CD4-positive, alpha-beta T cell (primary cell): ENCODE measurements at regions not wholly inside any gene's neighbourhood (a gene's known extent, or its start where the extent isn't known, plus 50 kb on each side); places are given as distances from the start of the nearest gene placed in this dataset.

ENCODE experiments used
- ATAC-seq: fragments of 200-7000 bp; cut with Tn5 transposase; one replicate; pipeline ENCODE4 v1.10.0; 2022; ENCODE audit warnings: mild to moderate bottlenecking; ENCODE audit not compliant: poor library complexity
- CTCF ChIA-PET: fragments of 350-600 bp; sonication (Branson Sonifier 250); formaldehyde crosslinking; loops from one replicate; lab custom pipeline; 2021; ENCODE audit warnings: antibody characterized with exemption, inconsistent platforms; lab: Charles Lee
- POLR2A ChIA-PET: fragments of 350-600 bp; sonication (Branson Sonifier 250); formaldehyde crosslinking; loops from one replicate; lab custom pipeline; 2021; ENCODE audit warnings: antibody characterized with exemption, inconsistent platforms; lab: Charles Lee
- DNase-seq, 14 experiments: peaks; one replicate each; pipeline ENCODE4 v3.0.0-alpha.2; 2013 to 2020; ENCODE audit warnings: mixed read lengths in 2 of 14
- H3K27ac ChIP-seq, 2 donors: one replicate each; pipeline versions ENCODE4 v1.5.1 to v1.7.0; 2013; ENCODE audit warnings: low read length in 2 of 2, low read depth in 1 of 2, mild to moderate bottlenecking in 1 of 2
- H3K27me3 ChIP-seq, 2 experiments: 1 replicate in 1 of 2; 2 replicates in 1 of 2; pipeline versions ENCODE4 v1.6.1 to v1.7.0; 2013; ENCODE audit warnings: low read length in 2 of 2, control low read depth in 1 of 2, mild to moderate bottlenecking in 1 of 2, moderate library complexity in 1 of 2; ENCODE audit not compliant: insufficient read depth in 2 of 2, control insufficient read depth in 1 of 2
- H3K36me3 ChIP-seq: one replicate; pipeline ENCODE4 v1.6.1; 2013; ENCODE audit warnings: low read length, control low read depth; ENCODE audit not compliant: insufficient read depth
- H3K4me1 ChIP-seq: one replicate; pipeline ENCODE4 v1.6.1; 2013; ENCODE audit warnings: low read length, control low read depth; ENCODE audit not compliant: insufficient read depth
- H3K4me3 ChIP-seq: one replicate; pipeline ENCODE4 v1.5.1; 2013; ENCODE audit warnings: mild to moderate bottlenecking, low read length, moderate library complexity
- H3K9me3 ChIP-seq, 2 experiments: 1 replicate in 1 of 2; 2 replicates in 1 of 2; pipeline versions ENCODE4 v1.6.1 to v1.7.0; 2013; ENCODE audit warnings: low read length in 2 of 2, mild to moderate bottlenecking in 2 of 2, control low read depth in 1 of 2, moderate library complexity in 1 of 2; ENCODE audit not compliant: control insufficient read depth in 1 of 2, insufficient read depth in 1 of 2
- H3K27ac Mint-ChIP-seq: one replicate; pipeline ENCODE4 v1.8.0; 2020; ENCODE audit warnings: mixed read lengths
- H3K27me3 Mint-ChIP-seq: one replicate; pipeline ENCODE4 v1.8.0; 2021; ENCODE audit warnings: mixed read lengths
- H3K36me3 Mint-ChIP-seq: one replicate; pipeline ENCODE4 v1.8.0; 2021; ENCODE audit warnings: low read depth, mixed read lengths
- H3K4me1 Mint-ChIP-seq: one replicate; pipeline ENCODE4 v1.8.0; 2021; ENCODE audit warnings: low read depth, mixed read lengths
- H3K4me3 Mint-ChIP-seq: one replicate; pipeline ENCODE4 v1.8.0; 2020; ENCODE audit warnings: mild to moderate bottlenecking, mixed read lengths
- H3K9me3 Mint-ChIP-seq: one replicate; pipeline ENCODE4 v1.8.0; 2020; ENCODE audit warnings: mixed read lengths
- intact Hi-C, 2 experiments: fragments of 100-400 bp; cut with DNase I in 1 of 2; cut with micrococcal nuclease in 1 of 2; formaldehyde crosslinking; loops; one replicate each; pipeline versions ENCODE4 v1.15.1 to v1.9.0; 2023 to 2025; cut with DNase I, micrococcal nuclease
- TF ChIP-seq, protein P1 (sequence below): fragments of 200-600 bp; IDR thresholded peaks from one replicate; pipeline ENCODE4 v1.8.0; 2022; ENCODE audit warnings: antibody characterized with exemption, mild to moderate bottlenecking

DNA sequence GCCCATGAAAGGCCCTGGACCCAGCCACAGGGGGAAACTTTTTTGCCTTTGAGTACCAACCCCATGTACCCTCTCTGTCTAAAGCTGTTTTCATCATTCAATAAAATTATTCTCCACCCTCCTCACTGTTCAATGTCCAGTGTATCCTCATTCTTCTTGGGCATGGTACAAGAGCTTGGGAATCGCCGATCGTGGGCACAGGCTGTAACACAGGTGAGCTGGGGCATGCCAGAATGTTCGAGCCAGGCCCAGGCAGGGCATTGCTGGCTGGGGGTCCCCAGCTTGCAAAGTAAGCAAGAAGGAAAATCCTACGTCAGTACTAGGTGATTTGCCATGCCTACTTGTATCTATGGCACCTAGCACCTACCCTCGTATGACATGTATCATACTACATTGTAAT is 162.1 kb upstream of the NOL4 start:
- Mint-ChIP-seq H3K27me3 (no peaks in the 10 kb centered on the region), H3K4me3 (no peak overlapping the region), H3K36me3 (no peaks in the 10 kb centered on the region), H3K4me1 (no peaks in the 10 kb centered on the region), H3K9me3 (peaks cover 8% of the 10 kb centered on the region), H3K27ac (no peak overlapping the region)
- H3K27ac ChIP-seq = no peak overlapping the region
- no peak for ATAC-seq
- H3K36me3 ChIP-seq = no peaks in the 10 kb centered on the region
- TF ChIP-seq, protein P1, sequence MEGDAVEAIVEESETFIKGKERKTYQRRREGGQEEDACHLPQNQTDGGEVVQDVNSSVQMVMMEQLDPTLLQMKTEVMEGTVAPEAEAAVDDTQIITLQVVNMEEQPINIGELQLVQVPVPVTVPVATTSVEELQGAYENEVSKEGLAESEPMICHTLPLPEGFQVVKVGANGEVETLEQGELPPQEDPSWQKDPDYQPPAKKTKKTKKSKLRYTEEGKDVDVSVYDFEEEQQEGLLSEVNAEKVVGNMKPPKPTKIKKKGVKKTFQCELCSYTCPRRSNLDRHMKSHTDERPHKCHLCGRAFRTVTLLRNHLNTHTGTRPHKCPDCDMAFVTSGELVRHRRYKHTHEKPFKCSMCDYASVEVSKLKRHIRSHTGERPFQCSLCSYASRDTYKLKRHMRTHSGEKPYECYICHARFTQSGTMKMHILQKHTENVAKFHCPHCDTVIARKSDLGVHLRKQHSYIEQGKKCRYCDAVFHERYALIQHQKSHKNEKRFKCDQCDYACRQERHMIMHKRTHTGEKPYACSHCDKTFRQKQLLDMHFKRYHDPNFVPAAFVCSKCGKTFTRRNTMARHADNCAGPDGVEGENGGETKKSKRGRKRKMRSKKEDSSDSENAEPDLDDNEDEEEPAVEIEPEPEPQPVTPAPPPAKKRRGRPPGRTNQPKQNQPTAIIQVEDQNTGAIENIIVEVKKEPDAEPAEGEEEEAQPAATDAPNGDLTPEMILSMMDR = no peak
- no peak overlapping the region for H3K4me3 ChIP-seq
- intact Hi-C loops = no loop called here
- peaks cover 0 to 4% of the 10 kb centered on the region in 2 experiments for H3K9me3 ChIP-seq
- no peaks in the 10 kb centered on the region for H3K4me1 ChIP-seq
- CTCF ChIA-PET = no interaction called here
- POLR2A ChIA-PET = no interaction called here
- H3K27me3 ChIP-seq = no peaks in the 10 kb centered on the region
- no peak for DNase-seq

DNA sequence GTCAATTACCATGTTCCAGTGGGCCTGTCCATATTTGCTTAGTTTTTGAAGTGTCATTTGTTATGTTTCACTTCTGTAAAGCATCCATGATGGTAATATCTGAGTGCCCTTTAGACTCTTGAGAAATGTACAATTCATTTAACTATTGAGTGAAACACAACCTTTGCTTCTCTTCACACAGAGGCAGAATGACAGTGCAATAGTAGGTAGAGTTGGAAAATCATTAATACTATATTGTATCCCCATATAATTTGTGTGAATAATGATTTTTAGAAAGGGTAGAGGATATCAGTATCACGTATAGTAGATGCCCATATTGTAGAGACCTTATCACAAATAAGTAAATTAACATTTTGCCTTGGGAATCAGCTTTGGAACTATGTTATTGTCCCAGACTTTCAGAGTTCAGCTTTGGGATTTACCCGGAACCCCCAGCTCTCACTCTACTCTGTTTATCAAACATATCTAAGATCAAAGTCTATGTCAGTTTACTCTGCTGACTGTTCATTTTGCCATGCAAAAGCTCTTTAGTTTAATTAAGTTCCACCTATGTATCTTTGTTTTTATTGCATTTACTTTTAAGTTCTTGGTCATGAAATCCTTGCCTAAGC is 172.7 kb upstream of the NOL4 start:
- Mint-ChIP-seq H3K36me3 (no peaks in the 10 kb centered on the region), H3K9me3 (no peaks in the 10 kb centered on the region), H3K27ac (no peak overlapping the region), H3K4me1 (no peaks in the 10 kb centered on the region), H3K4me3 (no peak overlapping the region), H3K27me3 (no peaks in the 10 kb centered on the region)
- Histone ChIP-seq H3K27ac (no peak overlapping the region), H3K4me1 (no peaks in the 10 kb centered on the region), H3K27me3 (no peaks in the 10 kb centered on the region), H3K4me3 (no peak overlapping the region), H3K36me3 (no peaks in the 10 kb centered on the region), H3K9me3 (no peaks in the 10 kb centered on the region)
- intact Hi-C loops = no loop called here
- TF ChIP-seq, protein P1 = no peak
- CTCF ChIA-PET = no interaction called here
- no peak for ATAC-seq
- POLR2A ChIA-PET = no interaction called here
- no peak for DNase-seq

DNA sequence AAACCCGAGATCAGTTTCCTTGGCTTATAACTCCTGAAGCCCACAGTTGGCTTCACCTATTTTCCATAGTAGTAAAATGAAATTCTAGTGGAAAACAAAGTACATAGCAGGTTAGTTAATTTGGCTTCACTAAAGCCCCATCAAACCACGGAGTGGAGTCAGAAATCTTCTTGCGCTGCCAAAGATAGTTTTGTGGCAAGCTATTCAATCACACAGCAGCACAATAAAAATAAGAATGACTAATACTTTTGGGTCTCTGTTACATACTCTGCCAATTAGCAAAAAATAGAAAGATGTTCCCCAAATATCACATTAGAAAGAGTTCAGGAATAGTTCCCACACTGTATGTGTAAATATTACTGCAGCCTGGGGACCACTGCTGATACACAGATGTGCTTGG is 175.2 kb upstream of the NOL4 start:
- Histone ChIP-seq H3K4me1 (no peaks in the 10 kb centered on the region), H3K4me3 (no peak overlapping the region), H3K9me3 (no peaks in the 10 kb centered on the region), H3K27me3 (no peaks in the 10 kb centered on the region), H3K36me3 (no peaks in the 10 kb centered on the region), H3K27ac (no peak overlapping the region)
- H3K36me3 Mint-ChIP-seq = no peaks in the 10 kb centered on the region
- CTCF ChIA-PET = no interaction called here
- no peaks in the 10 kb centered on the region for H3K27me3 Mint-ChIP-seq
- no peak for DNase-seq
- no peak for ATAC-seq
- H3K4me3 Mint-ChIP-seq = no peak overlapping the region
- intact Hi-C loops = no loop called here
- TF ChIP-seq, protein P1 = no peak
- H3K27ac Mint-ChIP-seq = no peak overlapping the region
- POLR2A ChIA-PET = no interaction called here
- no peaks in the 10 kb centered on the region for H3K4me1 Mint-ChIP-seq
- H3K9me3 Mint-ChIP-seq = peaks cover 3% of the 10 kb centered on the region
